ENCODE measurements at regions not wholly inside any gene's neighbourhood (a gene's known extent, or its start where the extent isn't known, plus 50 kb on each side); places are given as distances from the start of the nearest gene placed in this dataset.

- Histone ChIP-seq H2AFZ (ENCODE audit: low read length) (no peak overlapping the region), H3K4me1 (ENCODE audit: insufficient read depth, low read length) (no peaks in the 10 kb centered on the region), H3K36me3 (ENCODE audit: insufficient read depth, low read length) (no peaks in the 10 kb centered on the region), H3K9me3 (ENCODE audit: low read depth, low read length) (no peaks in the 10 kb centered on the region), H4K20me1 (ENCODE audit: insufficient read depth, low read length) (no peaks in the 10 kb centered on the region), H3K79me2 (ENCODE audit: insufficient read depth, low read length) (no peaks in the 10 kb centered on the region), H3K4me2 (ENCODE audit: insufficient read depth, low read length) (no peak overlapping the region), H3K4me3 (ENCODE audit: insufficient read depth, low read length) (no peak overlapping the region), H3K27me3 (ENCODE audit: insufficient read depth, low read length) (no peaks in the 10 kb centered on the region), H3K27ac (ENCODE audit: low read depth, low read length) (no peak overlapping the region)
- DNase-seq (ENCODE audit: insufficient read length, low spot score, missing footprints): peak; percentile 14
- TF ChIP-seq CTCF (IDR thresholded peaks at IDR 0.05; ENCODE audit: extremely low read depth, low read depth, low read length): no peak
These were observed 1395.0 kb downstream of the ZPLD1 start for GRCh38 chr3:103829723-103830326.

GRCh38 chr3:103847081-103848062 is 1412.6 kb downstream of the ZPLD1 start:
- Histone ChIP-seq H3K36me3 (ENCODE audit: insufficient read depth, low read length) (no peaks in the 10 kb centered on the region), H4K20me1 (ENCODE audit: insufficient read depth, low read length) (no peaks in the 10 kb centered on the region), H3K9me3 (ENCODE audit: low read depth, low read length) (no peaks in the 10 kb centered on the region), H3K27ac (ENCODE audit: low read depth, low read length) (no peak overlapping the region), H3K4me1 (ENCODE audit: insufficient read depth, low read length) (no peaks in the 10 kb centered on the region), H2AFZ (ENCODE audit: low read length) (no peak overlapping the region), H3K4me3 (ENCODE audit: insufficient read depth, low read length) (no peak overlapping the region), H3K27me3 (ENCODE audit: insufficient read depth, low read length) (no peaks in the 10 kb centered on the region), H3K79me2 (ENCODE audit: insufficient read depth, low read length) (no peaks in the 10 kb centered on the region), H3K4me2 (ENCODE audit: insufficient read depth, low read length) (no peak overlapping the region)
- no peak for DNase-seq (ENCODE audit: insufficient read length, low spot score, missing footprints)
- no peak for TF ChIP-seq CTCF (IDR thresholded peaks at IDR 0.05; ENCODE audit: extremely low read depth, low read depth, low read length)

- TF ChIP-seq CTCF (IDR thresholded peaks at IDR 0.05; ENCODE audit: extremely low read depth, low read depth, low read length): no peak
- Histone ChIP-seq H3K4me1 (ENCODE audit: insufficient read depth, low read length) (no peaks in the 10 kb centered on the region), H3K79me2 (ENCODE audit: insufficient read depth, low read length) (no peaks in the 10 kb centered on the region), H3K27me3 (ENCODE audit: insufficient read depth, low read length) (no peaks in the 10 kb centered on the region), H3K27ac (ENCODE audit: low read depth, low read length) (no peak overlapping the region), H3K36me3 (ENCODE audit: insufficient read depth, low read length) (no peaks in the 10 kb centered on the region), H2AFZ (ENCODE audit: low read length) (no peak overlapping the region), H3K4me3 (ENCODE audit: insufficient read depth, low read length) (no peak overlapping the region), H3K4me2 (ENCODE audit: insufficient read depth, low read length) (no peak overlapping the region), H3K9me3 (ENCODE audit: low read depth, low read length) (no peaks in the 10 kb centered on the region), H4K20me1 (ENCODE audit: insufficient read depth, low read length) (no peaks in the 10 kb centered on the region)
- DNase-seq (ENCODE audit: insufficient read length, low spot score, missing footprints): no peak
These were observed 1417.0 kb downstream of the ZPLD1 start for GRCh38 chr3:103851793-103852192.

GRCh38 chr3:103862415-103862814 is 1427.6 kb downstream of the ZPLD1 start:
- H2AFZ ChIP-seq (ENCODE audit: low read length): no peak overlapping the region
- DNase-seq (ENCODE audit: insufficient read length, low spot score, missing footprints): no peak
- no peak for TF ChIP-seq CTCF (IDR thresholded peaks at IDR 0.05; ENCODE audit: extremely low read depth, low read depth, low read length)
- no peak overlapping the region for H3K4me3 ChIP-seq (ENCODE audit: insufficient read depth, low read length)
- H3K4me1 ChIP-seq (ENCODE audit: insufficient read depth, low read length): no peaks in the 10 kb centered on the region
- no peak overlapping the region for H3K27ac ChIP-seq (ENCODE audit: low read depth, low read length)
- no peak overlapping the region for H3K4me2 ChIP-seq (ENCODE audit: insufficient read depth, low read length)
- peaks cover 2% of the 10 kb centered on the region for H3K9me3 ChIP-seq (ENCODE audit: low read depth, low read length)
- H4K20me1 ChIP-seq (ENCODE audit: insufficient read depth, low read length): no peaks in the 10 kb centered on the region
- H3K79me2 ChIP-seq (ENCODE audit: insufficient read depth, low read length): no peaks in the 10 kb centered on the region
- H3K36me3 ChIP-seq (ENCODE audit: insufficient read depth, low read length): no peaks in the 10 kb centered on the region
- no peaks in the 10 kb centered on the region for H3K27me3 ChIP-seq (ENCODE audit: insufficient read depth, low read length)

Measured in osteoblast (primary cell).